HG02885 (cell line): ENCODE measurements at regions not wholly inside any gene's neighbourhood (a gene's known extent, or its start where the extent isn't known, plus 50 kb on each side); places are given as distances from the start of the nearest gene placed in this dataset.
A peak's percentile ranks its signal among the peaks of the same experiment; 100 is the strongest.

Source experiments
- ATAC-seq: cut with Tn5 transposase; IDR thresholded peaks from one replicate; pipeline ENCODE4 v1.9.1; 2021; ENCODE audit warnings: mild to moderate bottlenecking; ENCODE audit not compliant: unreplicated experiment, poor library complexity

DNA sequence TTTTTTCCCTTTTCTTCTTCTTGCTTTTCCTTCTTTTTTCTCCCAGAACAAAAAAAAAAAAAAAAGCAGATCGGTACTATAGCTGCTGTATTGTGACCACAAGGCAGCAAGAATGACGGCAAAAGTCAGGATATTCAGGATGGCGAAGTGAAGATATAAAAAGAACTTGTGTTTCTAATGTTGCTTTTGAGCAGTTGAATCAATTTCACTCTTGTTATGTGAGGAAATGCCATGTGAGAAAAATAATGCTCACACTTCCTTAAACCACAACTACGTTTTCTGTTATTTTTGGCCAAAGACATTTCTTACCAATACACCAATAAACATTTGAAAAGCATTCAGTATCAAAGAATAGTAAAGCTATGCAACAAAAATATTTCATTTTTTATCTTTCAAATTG lies 510.5 kb downstream of the HACE1 start:
- ATAC-seq: no peak

DNA sequence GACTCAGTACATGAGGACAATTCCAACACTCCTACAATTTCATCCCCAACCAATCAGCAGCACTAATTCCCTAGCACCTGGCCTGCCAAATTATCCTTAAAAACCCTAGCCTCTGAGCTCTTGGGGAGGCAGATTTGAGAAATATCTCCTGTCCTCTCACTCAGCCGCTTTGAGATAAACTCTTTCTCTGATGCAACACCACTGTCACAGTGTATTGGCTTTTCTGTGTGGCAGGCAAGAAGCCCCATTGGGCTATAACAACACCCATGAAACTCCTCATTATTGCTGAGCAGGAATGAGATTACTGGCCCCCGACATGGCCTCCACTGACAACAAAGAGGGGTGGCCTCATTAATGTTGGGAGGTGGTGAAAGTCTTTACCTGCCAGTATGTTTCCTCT lies 515.5 kb downstream of the HACE1 start:
- ATAC-seq: no peak

DNA sequence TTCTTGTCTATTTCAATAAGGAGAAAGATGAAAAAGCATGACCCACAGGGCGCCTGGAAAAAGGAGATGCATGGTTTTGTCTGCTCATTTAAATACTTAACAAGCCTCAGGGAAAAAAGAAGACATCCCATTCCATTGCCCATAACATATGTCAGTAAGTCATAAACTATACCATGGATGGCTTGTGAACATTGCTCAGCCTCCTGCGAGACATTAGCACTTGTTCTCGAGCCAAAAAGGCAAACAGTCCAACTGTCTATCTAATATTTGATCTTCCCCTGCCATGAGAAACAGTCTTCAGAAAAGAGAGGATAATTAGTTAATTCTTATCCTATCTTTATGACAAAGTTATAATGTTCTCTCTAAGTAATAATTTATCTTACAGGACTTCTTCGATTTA lies 527.4 kb downstream of the HACE1 start:
- ATAC-seq: no peak

DNA sequence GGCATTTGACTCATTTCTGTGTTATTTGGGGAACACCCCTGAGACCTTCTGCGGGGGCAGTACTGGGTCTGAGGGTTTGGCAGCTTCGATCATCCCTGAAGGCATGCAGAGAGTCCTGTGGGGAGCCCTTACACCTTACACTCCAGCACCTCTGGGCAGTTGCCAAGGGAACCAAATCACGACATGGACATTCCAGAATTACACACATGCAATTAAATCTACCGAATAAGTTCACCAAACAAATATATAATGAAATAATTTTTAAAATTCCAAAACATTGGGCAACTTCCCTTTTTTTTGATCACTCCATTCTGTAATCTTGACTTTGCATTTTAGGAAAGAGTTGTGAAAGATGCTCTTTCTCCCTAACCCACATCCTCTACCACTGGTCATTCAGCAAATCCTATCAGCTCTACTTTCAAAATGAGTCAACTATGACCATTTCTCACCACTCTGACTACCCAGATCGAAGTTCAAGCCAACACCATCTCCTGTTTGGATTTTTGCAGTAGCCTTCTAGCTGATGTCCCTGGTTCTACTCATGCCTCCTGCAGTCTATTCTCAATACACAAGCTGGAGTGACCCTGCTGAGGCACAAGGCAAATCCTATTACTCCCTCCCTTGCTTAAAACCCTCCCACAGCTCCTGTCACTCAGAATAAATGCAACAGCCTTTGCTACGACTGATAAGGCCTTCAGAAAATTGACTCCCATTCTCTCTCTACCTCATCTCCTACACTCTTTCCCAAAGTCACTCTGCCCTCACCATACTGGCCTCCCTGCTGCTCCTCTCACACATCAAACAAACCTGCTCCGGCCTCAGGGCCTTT lies 533.3 kb downstream of the HACE1 start:
- peak; percentile 54 for ATAC-seq

DNA sequence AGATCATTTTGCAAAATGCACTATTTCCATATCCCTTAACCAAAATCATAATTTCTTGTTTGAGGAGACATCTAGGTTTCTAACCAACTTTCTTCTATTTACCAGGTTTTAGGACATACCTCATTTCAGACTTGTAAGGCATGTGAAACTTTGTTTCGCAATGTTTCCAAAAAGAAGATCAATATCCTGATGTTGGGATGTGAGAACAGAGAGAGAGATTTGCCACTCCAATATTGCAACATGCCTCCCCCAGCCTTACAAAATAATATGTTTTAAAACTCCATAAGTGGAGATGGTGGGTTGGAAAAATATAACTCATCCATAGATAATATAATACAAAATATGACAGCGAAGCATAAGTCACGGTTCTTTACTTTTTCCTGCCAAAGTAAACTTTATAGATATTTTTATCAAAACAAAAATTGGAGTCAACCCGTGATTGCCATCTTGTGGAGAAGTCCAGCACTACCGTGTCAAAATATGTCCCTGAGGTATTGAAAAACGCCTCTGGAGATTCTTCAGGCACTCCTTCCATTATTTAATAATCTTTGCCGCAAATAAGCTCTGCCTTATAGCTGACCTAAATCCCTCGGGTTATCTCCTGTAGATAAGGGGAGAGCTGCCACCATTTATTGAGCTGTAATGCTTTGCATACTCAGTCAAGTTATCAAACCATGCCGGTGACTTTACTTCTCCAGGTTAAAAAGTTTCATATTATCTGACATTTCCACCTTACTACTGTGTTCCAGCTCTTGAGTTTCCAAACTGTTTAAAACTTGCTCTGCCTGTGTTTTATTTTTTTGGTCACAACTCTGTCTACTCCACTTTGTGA lies 534.2 kb downstream of the HACE1 start:
- peak; percentile 50 for ATAC-seq

DNA sequence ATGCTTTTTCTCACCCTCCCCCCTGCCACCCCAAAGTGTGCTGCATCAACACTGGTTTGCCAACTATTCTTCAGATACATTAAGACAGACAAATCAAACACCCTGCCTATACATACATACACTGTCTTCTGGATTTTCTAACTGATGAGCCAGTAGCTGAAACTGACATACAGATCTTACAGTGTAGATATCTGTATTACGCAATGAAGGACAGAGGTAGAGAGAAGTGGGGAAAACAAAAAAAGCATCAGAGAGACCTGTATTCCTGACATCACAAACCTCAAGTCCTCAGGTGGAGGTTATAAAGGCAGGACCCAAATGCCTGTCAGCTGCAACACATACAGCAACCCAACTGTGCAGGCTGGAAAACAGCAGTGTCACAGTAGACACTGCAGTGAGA lies 535.4 kb downstream of the HACE1 start:
- no peak for ATAC-seq

DNA sequence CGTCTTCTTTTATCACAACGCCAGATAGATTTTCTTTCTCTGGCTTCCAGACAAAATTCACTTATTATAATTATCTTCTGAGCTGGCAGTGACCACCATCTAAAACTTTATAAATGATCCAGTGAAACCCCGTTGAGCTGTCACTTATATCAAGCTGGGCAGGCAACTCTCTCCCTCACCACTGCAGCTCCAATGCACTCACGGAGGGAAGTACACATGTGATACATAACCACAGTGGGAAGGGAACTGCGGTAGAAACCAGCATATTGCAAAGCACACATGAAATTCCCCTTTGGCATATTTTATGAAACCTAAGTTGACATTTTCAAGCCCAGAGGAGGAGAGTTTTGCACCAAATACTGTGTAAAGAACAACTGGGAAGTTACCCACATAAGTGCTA lies 536.9 kb downstream of the HACE1 start:
- no peak for ATAC-seq

DNA sequence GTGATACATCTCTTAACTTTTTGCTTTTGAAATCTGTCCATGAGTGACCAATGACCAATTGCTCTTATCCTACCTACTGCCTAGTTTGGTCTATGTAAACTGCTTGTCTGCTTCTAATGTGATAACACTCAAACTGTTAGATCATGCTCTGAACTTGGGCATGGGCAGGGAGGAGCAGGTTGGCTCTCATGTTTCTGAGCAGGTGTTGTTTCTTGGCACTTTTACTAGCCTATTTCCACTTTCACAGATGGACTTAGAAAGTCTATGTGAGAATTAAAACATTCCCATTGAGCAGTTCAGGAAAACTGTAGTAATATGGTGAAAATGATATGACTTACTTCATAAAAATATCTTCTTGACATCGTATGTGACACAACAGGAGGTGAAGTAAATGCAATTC lies 538.4 kb downstream of the HACE1 start:
- ATAC-seq: no peak

DNA sequence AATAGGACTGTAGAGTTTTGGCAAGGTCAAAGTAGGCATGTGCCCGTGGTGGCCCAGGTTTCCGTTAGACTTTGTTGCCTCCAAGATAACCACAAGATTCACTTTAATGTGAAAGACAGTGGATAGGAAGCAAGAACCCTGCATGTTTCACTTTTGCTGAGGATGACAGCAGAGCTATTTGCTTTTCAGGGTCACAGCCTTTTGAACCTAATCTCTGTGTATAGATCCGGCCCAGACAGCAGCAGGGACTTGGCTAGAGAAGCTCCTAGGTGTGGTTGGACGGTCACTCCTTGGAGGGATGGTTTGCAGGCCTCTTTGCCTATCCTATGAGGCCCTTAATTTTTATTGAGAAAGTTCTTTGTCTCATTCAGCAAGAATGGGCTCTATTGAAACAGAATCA lies 538.8 kb downstream of the HACE1 start:
- no peak for ATAC-seq

DNA sequence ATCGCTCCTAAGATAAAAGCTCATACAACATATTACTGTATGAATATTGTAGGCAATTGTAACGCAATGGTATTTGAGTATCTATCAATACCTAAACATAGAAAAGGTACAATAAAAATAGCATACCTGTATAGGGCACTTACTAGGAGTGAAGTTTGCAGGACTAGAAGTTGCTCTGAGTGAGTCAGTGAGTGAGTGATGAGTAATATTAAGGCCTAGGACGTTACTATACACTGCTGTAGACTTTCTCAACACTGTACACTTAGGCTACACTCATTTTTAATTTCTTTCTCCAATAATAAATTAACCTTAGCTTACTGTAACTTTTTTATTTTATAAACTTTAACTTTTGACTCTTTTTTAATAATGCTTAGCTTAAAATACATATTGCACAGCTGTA lies 546.9 kb downstream of the HACE1 start:
- ATAC-seq: no peak

DNA sequence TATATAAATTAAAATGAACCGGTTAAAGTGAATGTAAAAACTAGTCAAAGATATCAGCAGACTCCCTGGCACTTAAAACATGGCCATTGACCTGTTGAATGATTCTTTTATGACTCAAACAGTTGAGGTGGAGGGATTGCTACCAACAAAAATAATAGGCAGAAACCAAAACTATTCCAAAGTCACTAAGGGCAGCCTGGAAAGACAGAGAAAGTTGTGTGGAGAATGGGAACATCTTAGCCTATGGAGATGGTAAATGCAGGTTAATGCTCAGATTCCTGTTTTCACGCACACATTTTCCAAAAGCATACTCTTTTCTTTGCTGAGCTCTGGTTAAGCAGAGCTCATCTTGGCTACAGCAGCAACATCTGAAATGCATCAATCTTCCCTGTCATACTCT lies 553.5 kb downstream of the HACE1 start:
- no peak for ATAC-seq

DNA sequence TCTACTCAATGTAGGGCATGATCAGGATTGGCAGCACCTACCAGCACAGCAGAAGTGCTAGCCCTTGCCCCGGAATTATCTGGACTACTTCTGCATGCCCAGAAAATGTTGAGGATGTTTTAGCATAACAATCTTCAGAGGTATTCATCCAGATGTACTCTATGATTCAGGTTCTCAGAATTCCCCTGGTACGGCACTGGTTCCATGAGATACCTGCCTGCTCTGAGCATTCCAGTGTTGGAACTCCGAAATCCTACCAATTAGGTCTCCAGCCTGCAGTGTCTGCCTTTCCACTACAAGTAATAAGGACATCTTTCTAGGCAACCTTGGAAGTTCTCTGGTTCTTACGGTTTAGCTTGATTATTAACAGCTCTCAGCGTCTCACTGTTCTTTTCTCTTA lies 554.5 kb downstream of the HACE1 start:
- ATAC-seq: no peak

DNA sequence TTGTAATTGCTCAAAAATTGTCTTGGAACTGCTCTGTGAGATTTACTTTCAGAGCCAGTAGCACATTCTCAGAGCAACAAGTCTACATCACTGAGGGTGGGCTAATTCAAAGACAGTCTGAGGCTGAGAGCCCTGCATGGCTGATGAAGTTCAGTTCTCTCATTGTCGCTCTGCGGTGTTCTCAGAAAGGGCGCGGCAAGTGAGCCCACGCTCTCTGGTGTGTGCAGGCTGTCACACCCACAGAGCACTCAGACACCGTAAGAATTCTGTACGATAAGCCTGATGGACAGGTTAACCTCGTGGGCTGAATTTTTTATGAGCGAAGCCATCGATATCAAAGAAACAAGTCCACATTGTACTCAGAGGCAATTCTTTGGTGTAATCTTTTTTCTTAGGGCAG lies 557.8 kb downstream of the HACE1 start:
- no peak for ATAC-seq

DNA sequence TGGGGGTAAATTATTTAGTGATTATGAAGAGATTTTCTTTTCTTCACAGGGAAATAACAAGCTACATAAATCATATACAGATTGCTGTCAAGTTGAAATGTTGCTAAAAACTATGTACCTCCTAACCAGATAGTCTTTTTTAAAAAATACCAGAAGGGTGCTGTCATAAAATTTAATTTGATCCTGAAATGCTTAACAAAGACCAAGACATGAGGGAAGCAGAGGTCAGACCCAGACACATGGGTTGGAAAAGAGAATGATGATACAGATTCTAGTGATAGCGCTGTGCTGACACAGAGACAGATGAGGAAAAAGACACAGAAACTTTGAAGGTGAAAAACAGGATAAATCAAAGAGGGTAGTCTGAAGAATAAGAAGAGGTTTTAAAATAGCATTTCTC lies 573.1 kb downstream of the HACE1 start:
- no peak for ATAC-seq

DNA sequence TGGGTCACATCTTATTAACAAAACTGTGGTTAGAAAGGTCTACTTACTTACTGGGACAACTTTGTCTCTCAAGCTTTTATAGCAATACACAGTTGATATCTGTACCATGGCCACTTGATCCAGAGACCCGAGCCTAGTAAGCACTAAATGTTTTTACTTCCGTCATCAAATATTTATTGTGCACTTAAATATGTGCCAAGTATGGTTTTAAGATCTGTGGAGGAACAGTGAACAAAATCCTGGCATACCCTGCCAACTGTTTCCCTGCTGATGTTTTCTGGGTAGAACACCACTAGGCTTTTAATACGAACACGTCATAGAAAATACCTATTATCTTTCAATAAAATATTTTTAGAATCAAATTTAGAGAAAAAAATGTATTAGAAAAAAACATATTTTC lies 574.8 kb downstream of the HACE1 start:
- ATAC-seq: no peak

DNA sequence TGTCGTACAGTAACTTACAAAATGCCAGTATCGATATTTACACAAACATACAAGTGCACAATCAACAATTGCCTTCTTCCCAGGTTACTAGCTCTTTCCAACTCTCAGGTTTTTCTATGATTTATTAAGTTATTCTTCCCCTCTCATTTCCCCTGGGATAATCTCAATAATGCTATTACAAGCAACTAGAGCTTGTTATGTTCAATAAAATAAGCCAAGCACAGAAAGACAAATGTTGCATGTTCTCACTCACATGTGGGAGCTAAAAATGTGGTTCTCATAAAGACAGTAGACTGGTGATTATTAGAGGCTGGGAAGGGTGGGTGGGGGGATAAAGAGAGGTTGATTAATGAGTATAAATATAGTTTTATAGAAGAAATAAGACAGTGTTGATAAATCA lies 577.1 kb downstream of the HACE1 start:
- no peak for ATAC-seq

DNA sequence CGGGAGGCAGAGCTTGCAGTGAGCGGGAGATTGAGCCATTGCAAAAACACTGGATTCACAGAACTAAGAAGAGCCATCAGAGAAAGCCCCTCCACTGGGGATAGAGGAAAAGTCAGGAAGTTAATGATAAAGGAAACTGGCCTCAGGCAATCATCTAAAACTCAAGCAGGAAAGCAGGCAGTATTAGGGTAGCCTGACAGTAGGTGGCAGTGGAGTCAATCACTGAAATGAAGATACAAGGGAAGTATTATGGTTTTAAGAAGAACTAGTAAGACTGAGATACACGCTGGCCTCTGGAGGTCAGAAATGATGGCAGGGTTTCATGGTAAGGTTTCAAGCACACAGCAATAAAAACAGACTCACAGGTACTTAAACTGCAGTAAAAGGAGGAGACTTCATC lies 578.3 kb downstream of the HACE1 start:
- ATAC-seq: no peak

DNA sequence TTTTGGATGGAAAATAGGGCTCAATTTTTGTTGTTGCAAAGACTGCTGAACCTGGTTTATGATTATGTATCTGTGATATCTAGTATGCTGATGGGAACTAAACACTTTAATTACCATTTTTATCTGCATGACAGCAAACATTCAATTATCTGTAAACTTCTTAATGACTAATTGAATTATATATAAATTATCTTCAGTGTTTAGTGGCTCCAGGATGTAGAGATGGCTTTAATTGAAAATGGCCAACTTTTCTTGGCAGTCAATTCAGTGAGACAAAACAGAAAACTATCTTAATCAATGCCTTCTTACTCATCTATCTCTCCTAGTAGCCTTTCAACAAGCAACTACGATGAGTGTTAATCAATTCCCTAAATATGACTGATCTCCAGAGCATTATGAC lies 591.3 kb downstream of the HACE1 start:
- ATAC-seq: no peak

DNA sequence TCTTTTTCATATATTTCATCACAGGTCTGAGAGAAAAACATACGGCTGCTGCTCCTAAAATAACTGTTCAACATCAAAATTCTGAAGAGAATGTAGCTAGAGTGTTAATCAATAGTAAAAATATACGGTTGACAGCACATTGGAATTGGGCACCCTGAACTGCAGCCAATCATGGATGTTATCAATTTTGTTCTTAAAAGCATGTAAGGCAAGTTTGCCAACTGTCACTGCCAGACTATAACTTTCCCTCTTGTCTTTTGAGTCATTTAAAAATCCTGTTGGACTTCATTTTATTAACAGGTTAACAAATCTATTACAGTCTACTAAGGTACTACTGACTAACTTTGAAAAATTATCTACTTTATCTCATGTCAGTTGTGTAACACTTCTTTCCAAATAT lies 592.8 kb downstream of the HACE1 start:
- ATAC-seq: no peak

DNA sequence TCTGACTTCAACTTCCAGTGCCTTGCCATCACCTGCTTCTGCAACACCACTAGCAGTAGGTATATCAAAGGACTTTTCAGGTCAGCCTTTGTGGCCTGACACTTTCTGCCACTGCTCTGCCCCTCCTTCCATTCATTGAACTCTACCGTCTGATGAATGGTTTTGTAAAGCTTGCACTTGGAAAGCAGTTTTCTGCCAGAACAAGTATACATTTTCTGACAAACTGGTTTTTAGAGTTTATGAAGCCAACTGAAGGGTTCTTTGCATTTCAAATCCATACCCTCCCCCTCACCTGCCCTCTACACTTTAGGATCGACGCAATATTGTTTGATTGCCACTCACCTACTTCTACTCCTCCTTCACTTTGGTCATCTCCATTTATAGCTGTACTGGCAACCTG lies 603.1 kb downstream of the HACE1 start:
- no peak for ATAC-seq

DNA sequence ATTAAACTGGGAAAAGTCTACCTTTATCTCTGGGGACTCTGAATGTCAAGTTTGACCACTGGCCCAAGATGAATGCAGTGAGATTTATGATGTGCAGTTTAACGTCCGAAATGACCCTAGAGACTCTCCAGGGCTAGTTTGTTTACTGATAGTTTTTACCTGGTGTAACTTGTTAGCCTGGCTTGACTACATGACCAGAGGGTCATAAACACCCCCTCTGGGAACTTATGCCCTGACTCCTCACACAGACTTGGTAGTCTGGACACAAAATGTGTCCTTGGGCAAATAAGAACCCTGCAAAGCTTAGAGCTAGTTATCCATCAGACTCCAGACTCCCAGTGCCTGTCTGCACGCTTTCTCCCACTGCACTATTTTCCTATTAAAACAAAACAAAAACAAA lies 606.5 kb downstream of the HACE1 start:
- no peak for ATAC-seq

DNA sequence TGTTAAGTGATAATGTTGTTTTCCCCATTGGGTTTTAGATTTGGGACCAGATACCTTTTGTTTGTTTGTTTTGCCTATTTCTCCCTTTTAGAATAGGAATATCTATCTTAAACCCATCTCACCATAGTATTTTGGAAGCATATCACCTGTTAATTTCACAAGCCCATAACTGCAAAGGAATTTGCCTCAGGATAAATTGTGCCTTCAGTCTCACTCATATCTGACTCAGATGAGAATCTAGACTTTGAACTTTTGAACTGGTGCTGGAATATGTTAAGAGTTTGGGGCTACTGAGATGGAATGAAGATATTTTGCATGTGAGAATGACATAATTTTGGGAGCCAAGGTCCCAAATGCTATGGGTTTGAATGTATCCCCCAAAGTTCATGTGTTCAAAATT lies 607.4 kb downstream of the HACE1 start:
- ATAC-seq: no peak
